ENCODE measurements at regions not wholly inside any gene's neighbourhood (a gene's known extent, or its start where the extent isn't known, plus 50 kb on each side); places are given as distances from the start of the nearest gene placed in this dataset.

DNA sequence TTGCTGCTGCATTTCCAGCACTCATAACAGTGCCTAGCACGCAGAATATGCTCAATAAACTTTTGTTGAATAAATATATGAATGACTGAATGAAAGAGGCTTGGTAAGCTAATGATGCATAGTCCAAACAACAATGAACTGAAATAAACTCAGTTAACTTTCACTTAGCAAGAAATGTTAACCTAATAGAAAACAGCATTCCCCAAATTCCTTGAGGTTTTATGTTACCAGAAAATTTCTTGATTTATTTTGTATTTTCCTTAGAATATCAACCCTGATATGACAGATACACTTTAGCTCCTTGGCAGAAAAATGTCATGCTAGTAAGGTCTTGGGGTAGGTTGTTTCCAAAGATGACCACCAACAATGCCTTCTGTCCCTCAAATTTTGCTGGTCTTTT lies 217.4 kb downstream of the KCNE4 start (continued):
- TF ChIP-seq EP300 (IDR thresholded peaks at IDR 0.05; ENCODE audit: borderline replicate concordance in 1 of 2, low read depth in 2 of 2, low read length in 2 of 2) (no peak), TBP (IDR thresholded peaks at IDR 0.05; ENCODE audit: low read depth, low read length) (no peak), BACH1 (IDR thresholded peaks at IDR 0.05; ENCODE audit: low read length) (no peak), GTF2F1 (IDR thresholded peaks at IDR 0.05; ENCODE audit: borderline replicate concordance, low read depth, low read length) (no peak), CEBPB (IDR thresholded peaks at IDR 0.05; ENCODE audit: low read depth, low read length) (no peak)

Data from H1 (cell line).